Thyroid gland (tissue), 4 donors: ENCODE measurements at regions not wholly inside any gene's neighbourhood (a gene's known extent, or its start where the extent isn't known, plus 50 kb on each side); places are given as distances from the start of the nearest gene placed in this dataset.
A peak's percentile ranks its signal among the peaks of the same experiment; 100 is the strongest.

Source experiments
- DNase-seq, 2 donors: peaks; one replicate each; pipeline ENCODE4 v3.0.0-alpha.2; 2019
- H3K27ac ChIP-seq, 3 donors: fragments of 200-600 bp; sonication (generic); 1 replicate in 2 of 3; 2 replicates in 1 of 3; pipeline ENCODE4 v1.5.1; 2016 to 2019; ENCODE audit warnings: mild to moderate bottlenecking in 1 of 3, moderate library complexity in 1 of 3
- H3K27me3 ChIP-seq: fragments of 200-600 bp; sonication (generic); one replicate; pipeline ENCODE4 v1.5.1; 2019
- H3K36me3 ChIP-seq, 2 donors: fragments of 200-600 bp; sonication (generic); one replicate each; pipeline ENCODE4 v1.5.1; 2016 to 2019
- H3K4me1 ChIP-seq, 2 donors: fragments of 200-600 bp; sonication (generic); one replicate each; pipeline ENCODE4 v1.5.1; 2017 to 2019
- H3K4me3 ChIP-seq, 3 donors: fragments of 200-600 bp; sonication (generic); replicated peaks in 1 of 3; 1 replicate in 2 of 3; 2 replicates in 1 of 3; pipeline ENCODE4 v1.5.1; 2016; ENCODE audit warnings: mild to moderate bottlenecking in 1 of 3
- H3K9me3 ChIP-seq: fragments of 200-600 bp; sonication (generic); one replicate; pipeline ENCODE4 v1.5.1; 2017
- CTCF ChIP-seq, 6 experiments: fragments of 200-600 bp in 3 of 6; fragments of 450-650 bp in 3 of 6; sonication (generic) in 3 of 6; IDR thresholded peaks; one replicate each; pipeline ENCODE4 v1.5.1; 2016 to 2019; ENCODE audit warnings: antibody characterized with exemption in 6 of 6, mild to moderate bottlenecking in 2 of 6, inconsistent platforms in 1 of 6, moderate library complexity in 1 of 6
- POLR2A ChIP-seq, 2 donors: fragments of 450-650 bp; IDR thresholded peaks; one replicate each; pipeline ENCODE4 v1.6.1; 2017; ENCODE audit warnings: antibody characterized with exemption in 2 of 2, mild to moderate bottlenecking in 2 of 2, moderate library complexity in 1 of 2
- WGBS, 2 donors: methylation state at CpG; one replicate each; pipeline ENCODE4 v1.1.5; 2017; 5-methylcytosine and 5-hydroxymethylcytosine counted together
- intact Hi-C: fragments of 100-400 bp; cut with DNase I; formaldehyde crosslinking; loops from one replicate; pipeline ENCODE4 v1.15.1; 2023

GRCh38 chr11:35077709-35078469 is 61.1 kb upstream of the CD44 start:
- no peaks in the 10 kb centered on the region for H3K36me3 ChIP-seq
- 58 to 77% methylated on average over 5 of the region's 5 CpGs for WGBS, 2 donors

GRCh38 chr11:35078470-35078735 is 60.6 kb upstream of the CD44 start:
- intact Hi-C loops, result no loop called here
- no peak overlapping the region for H3K27ac ChIP-seq
- H3K27me3 ChIP-seq, result no peaks in the 10 kb centered on the region
- H3K9me3 ChIP-seq, result no peaks in the 10 kb centered on the region
- DNase-seq, result no peak
- H3K4me1 ChIP-seq, result peaks cover 5 to 8% of the 10 kb centered on the region in 2 donors
- TF ChIP-seq POLR2A (IDR thresholded peaks at IDR 0.05) (no peak), CTCF (IDR thresholded peaks at IDR 0.05) (no peak)
- no peak overlapping the region for H3K4me3 ChIP-seq
- WGBS, 2 donors, result 93 to 100% methylated on average over 1 of the region's 1 CpG
- H3K36me3 ChIP-seq, result no peaks in the 10 kb centered on the region

More at GRCh38 chr11:35077709-35078469, 61.1 kb upstream of the CD44 start:
- H3K4me1 ChIP-seq, result peaks cover under 1 to 3% of the 10 kb centered on the region in 2 donors
- TF ChIP-seq POLR2A (IDR thresholded peaks at IDR 0.05) (no peak), CTCF (IDR thresholded peaks at IDR 0.05) (no peak)
- intact Hi-C loops, result no loop called here
- no peak for DNase-seq
- no peak overlapping the region for H3K4me3 ChIP-seq
- H3K9me3 ChIP-seq, result no peaks in the 10 kb centered on the region
- no peak overlapping the region for H3K27ac ChIP-seq
- no peaks in the 10 kb centered on the region for H3K27me3 ChIP-seq

GRCh38 chr11:35079611-35080010 is 59.4 kb upstream of the CD44 start:
- WGBS, 2 donors, result 80 to 86% methylated on average over 4 of the region's 4 CpGs
- intact Hi-C loops, result no loop called here
- H3K27ac ChIP-seq, result no peak overlapping the region
- DNase-seq, result no peak
- no peaks in the 10 kb centered on the region for H3K9me3 ChIP-seq
- TF ChIP-seq CTCF (IDR thresholded peaks at IDR 0.05) (no peak), POLR2A (IDR thresholded peaks at IDR 0.05) (no peak)
- no peak overlapping the region for H3K4me3 ChIP-seq
- H3K36me3 ChIP-seq, result no peaks in the 10 kb centered on the region
- H3K27me3 ChIP-seq, result no peaks in the 10 kb centered on the region
- H3K4me1 ChIP-seq, result peaks cover 8 to 16% of the 10 kb centered on the region in 2 donors

- no peak for TF ChIP-seq CTCF (IDR thresholded peaks at IDR 0.05)
- TF ChIP-seq POLR2A (IDR thresholded peaks at IDR 0.05), result no peak
- intact Hi-C loops, result no loop called here
- DNase-seq, result peak; percentile 24 to 26
- Histone ChIP-seq H3K36me3 (no peaks in the 10 kb centered on the region), H3K27ac (peak overlapping the region in 2 of 3 donors; percentile 1 to 13), H3K9me3 (no peaks in the 10 kb centered on the region), H3K4me1 (peaks cover 8 to 16% of the 10 kb centered on the region in 2 donors), H3K27me3 (no peaks in the 10 kb centered on the region), H3K4me3 (no peak overlapping the region)
- WGBS, 2 donors, result 70 to 78% methylated on average over 14 to 15 of the region's 15 CpGs
Observed at GRCh38 chr11:35082321-35083180, 56.4 kb upstream of the CD44 start.

GRCh38 chr11:35083181-35083430 is 55.9 kb upstream of the CD44 start:
- no peaks in the 10 kb centered on the region for H3K9me3 ChIP-seq
- peaks cover 8 to 16% of the 10 kb centered on the region in 2 donors for H3K4me1 ChIP-seq
- no peak overlapping the region for H3K4me3 ChIP-seq
- intact Hi-C loops, result no loop called here
- H3K27ac ChIP-seq, result peak overlapping the region in 2 of 3 donors; percentile 1 to 13
- 58 to 64% methylated on average over 2 of the region's 2 CpGs for WGBS, 2 donors
- no peaks in the 10 kb centered on the region for H3K27me3 ChIP-seq
- TF ChIP-seq CTCF (IDR thresholded peaks at IDR 0.05) (no peak), POLR2A (IDR thresholded peaks at IDR 0.05) (no peak)
- DNase-seq, result no peak
- H3K36me3 ChIP-seq, result no peaks in the 10 kb centered on the region
